Uterus (tissue), 2 donors: ENCODE measurements at regions not wholly inside any gene's neighbourhood (a gene's known extent, or its start where the extent isn't known, plus 50 kb on each side); places are given as distances from the start of the nearest gene placed in this dataset.
"Not testable (repeated sequence)": the region's sequence is repeated elsewhere in the genome, so short reads cannot be mapped to it uniquely, and the experiment has no call there.

Experiments used
- POLR2A ChIP-seq, 2 donors: fragments of 450-650 bp; IDR thresholded peaks; one replicate each; pipeline ENCODE4 v1.6.1; 2016; ENCODE audit warnings: antibody characterized with exemption in 2 of 2, mild to moderate bottlenecking in 1 of 2, moderate library complexity in 1 of 2
- TF ChIP-seq, protein P1 (sequence below), 4 experiments: fragments of 200-600 bp in 2 of 4; fragments of 450-650 bp in 2 of 4; sonication (generic) in 2 of 4; IDR thresholded peaks; one replicate each; pipeline ENCODE4 v1.5.1; 2016 to 2019; ENCODE audit warnings: antibody characterized with exemption in 4 of 4, mild to moderate bottlenecking in 2 of 4, moderate library complexity in 1 of 4

GRCh38 chr13:97891964-97892363 lies 61.5 kb upstream of the IPO5 start:
- TF ChIP-seq, protein P1, sequence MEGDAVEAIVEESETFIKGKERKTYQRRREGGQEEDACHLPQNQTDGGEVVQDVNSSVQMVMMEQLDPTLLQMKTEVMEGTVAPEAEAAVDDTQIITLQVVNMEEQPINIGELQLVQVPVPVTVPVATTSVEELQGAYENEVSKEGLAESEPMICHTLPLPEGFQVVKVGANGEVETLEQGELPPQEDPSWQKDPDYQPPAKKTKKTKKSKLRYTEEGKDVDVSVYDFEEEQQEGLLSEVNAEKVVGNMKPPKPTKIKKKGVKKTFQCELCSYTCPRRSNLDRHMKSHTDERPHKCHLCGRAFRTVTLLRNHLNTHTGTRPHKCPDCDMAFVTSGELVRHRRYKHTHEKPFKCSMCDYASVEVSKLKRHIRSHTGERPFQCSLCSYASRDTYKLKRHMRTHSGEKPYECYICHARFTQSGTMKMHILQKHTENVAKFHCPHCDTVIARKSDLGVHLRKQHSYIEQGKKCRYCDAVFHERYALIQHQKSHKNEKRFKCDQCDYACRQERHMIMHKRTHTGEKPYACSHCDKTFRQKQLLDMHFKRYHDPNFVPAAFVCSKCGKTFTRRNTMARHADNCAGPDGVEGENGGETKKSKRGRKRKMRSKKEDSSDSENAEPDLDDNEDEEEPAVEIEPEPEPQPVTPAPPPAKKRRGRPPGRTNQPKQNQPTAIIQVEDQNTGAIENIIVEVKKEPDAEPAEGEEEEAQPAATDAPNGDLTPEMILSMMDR (IDR thresholded peaks at IDR 0.05), result not testable (repeated sequence)
- not testable (repeated sequence) for TF ChIP-seq POLR2A (IDR thresholded peaks at IDR 0.05)
